IMR-90 (cell line): ENCODE measurements at regions not wholly inside any gene's neighbourhood (a gene's known extent, or its start where the extent isn't known, plus 50 kb on each side); places are given as distances from the start of the nearest gene placed in this dataset.

Source experiments
- BHLHE40 ChIP-seq: fragments of 150-350 bp; IDR thresholded peaks from 2 replicates; pipeline ENCODE4 v1.6.1; 2016; ENCODE audit warnings: mild to moderate bottlenecking, low read depth, low read length
- CEBPB ChIP-seq: IDR thresholded peaks from 2 replicates; pipeline ENCODE4 v1.6.1; 2012; ENCODE audit warnings: low read depth, low read length, improper control_type of control experiment
- CHD1 ChIP-seq: IDR thresholded peaks from 2 replicates; pipeline ENCODE4 v1.6.1; 2012; ENCODE audit warnings: low read depth, low read length, improper control_type of control experiment
- MAFK ChIP-seq: IDR thresholded peaks from 2 replicates; pipeline ENCODE4 v1.6.1; 2012; ENCODE audit warnings: low read depth, low read length, improper control_type of control experiment
- MAZ ChIP-seq: IDR thresholded peaks from 2 replicates; pipeline ENCODE4 v1.6.1; 2012; ENCODE audit warnings: low read depth, mild to moderate bottlenecking, low read length, improper control_type of control experiment, moderate library complexity, borderline replicate concordance
- MXI1 ChIP-seq: IDR thresholded peaks from 2 replicates; pipeline ENCODE4 v1.6.1; 2012; ENCODE audit warnings: low read depth, mild to moderate bottlenecking, low read length, moderate library complexity, borderline replicate concordance
- POLR2A ChIP-seq: IDR thresholded peaks from 2 replicates; pipeline ENCODE4 v1.6.1; 2012; ENCODE audit warnings: mild to moderate bottlenecking, low read depth, low read length
- RAD21 ChIP-seq: IDR thresholded peaks from 2 replicates; pipeline ENCODE4 v1.6.1; 2012; ENCODE audit warnings: low read length, improper control_type of control experiment
- RCOR1 ChIP-seq: IDR thresholded peaks from 2 replicates; pipeline ENCODE4 v1.6.1; 2012; ENCODE audit warnings: mild to moderate bottlenecking, low read length, improper control_type of control experiment; ENCODE audit not compliant: insufficient replicate concordance
- SMC3 ChIP-seq: fragments of 150-350 bp; IDR thresholded peaks from 2 replicates; pipeline ENCODE4 v1.6.1; 2016; ENCODE audit warnings: low read depth, mild to moderate bottlenecking, antibody characterized with exemption, low read length, moderate library complexity
- TF ChIP-seq, protein P1 (sequence below): conservative IDR thresholded peaks from 2 replicates; pipeline ENCODE4 v1.5.1; 2012; ENCODE audit warnings: mild to moderate bottlenecking, low read depth, low read length, improper control_type of control experiment
- TF ChIP-seq, protein P2 (sequence below): fragments of 150-350 bp; IDR thresholded peaks from 2 replicates; pipeline ENCODE4 v1.6.1; 2017; ENCODE audit warnings: mild to moderate bottlenecking, antibody characterized with exemption, low read length, low read depth

DNA sequence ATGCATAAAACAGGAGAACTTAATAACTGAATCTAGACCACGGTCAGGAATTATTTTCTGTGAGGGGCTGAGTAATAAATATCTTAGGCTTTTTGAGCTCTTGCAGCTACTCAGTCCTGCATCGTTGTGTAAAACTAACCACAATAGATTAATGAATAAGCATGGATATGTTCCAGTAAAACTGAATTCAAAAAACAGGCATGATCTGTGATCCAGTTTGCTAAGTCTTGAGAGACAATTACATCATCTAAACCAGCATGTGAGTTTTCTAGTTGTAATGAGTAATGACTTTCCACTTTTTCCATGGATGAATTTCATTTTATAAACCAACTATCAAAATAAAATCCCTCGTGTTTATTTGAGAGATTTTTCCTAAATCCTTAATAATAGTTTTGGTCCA lies 336.8 kb downstream of the RFPL4B start:
- TF ChIP-seq, protein P1, sequence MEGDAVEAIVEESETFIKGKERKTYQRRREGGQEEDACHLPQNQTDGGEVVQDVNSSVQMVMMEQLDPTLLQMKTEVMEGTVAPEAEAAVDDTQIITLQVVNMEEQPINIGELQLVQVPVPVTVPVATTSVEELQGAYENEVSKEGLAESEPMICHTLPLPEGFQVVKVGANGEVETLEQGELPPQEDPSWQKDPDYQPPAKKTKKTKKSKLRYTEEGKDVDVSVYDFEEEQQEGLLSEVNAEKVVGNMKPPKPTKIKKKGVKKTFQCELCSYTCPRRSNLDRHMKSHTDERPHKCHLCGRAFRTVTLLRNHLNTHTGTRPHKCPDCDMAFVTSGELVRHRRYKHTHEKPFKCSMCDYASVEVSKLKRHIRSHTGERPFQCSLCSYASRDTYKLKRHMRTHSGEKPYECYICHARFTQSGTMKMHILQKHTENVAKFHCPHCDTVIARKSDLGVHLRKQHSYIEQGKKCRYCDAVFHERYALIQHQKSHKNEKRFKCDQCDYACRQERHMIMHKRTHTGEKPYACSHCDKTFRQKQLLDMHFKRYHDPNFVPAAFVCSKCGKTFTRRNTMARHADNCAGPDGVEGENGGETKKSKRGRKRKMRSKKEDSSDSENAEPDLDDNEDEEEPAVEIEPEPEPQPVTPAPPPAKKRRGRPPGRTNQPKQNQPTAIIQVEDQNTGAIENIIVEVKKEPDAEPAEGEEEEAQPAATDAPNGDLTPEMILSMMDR = no peak
- TF ChIP-seq POLR2A (no peak), RCOR1 (no peak), MAZ (no peak), SMC3 (no peak), BHLHE40 (no peak), CHD1 (no peak), MAFK (no peak), MXI1 (no peak), CEBPB (peak; percentile 79), RAD21 (no peak)
- TF ChIP-seq, protein P2, sequence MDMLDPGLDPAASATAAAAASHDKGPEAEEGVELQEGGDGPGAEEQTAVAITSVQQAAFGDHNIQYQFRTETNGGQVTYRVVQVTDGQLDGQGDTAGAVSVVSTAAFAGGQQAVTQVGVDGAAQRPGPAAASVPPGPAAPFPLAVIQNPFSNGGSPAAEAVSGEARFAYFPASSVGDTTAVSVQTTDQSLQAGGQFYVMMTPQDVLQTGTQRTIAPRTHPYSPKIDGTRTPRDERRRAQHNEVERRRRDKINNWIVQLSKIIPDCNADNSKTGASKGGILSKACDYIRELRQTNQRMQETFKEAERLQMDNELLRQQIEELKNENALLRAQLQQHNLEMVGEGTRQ = no peak
